GM12878 (cell line): ENCODE measurements at regions not wholly inside any gene's neighbourhood (a gene's known extent, or its start where the extent isn't known, plus 50 kb on each side); places are given as distances from the start of the nearest gene placed in this dataset.

Experiments
- ATAC-seq: fragments of 200-7000 bp; cut with Tn5 transposase; 3 replicates; pipeline ENCODE4 v1.9.1; 2020; ENCODE audit warnings: mild to moderate bottlenecking, moderate library complexity
- BruUV-seq: library from RNA; stranded (reverse); fragments of 400-500 nt; replicated peaks from 2 replicates; lab custom pipeline; 2021; lab: Mats Ljungman, UMichigan
- CTCF ChIA-PET: fragments of 300-600 bp; sonication (Branson Sonifier 250); formaldehyde crosslinking; extraction: SDS; loops from one replicate; lab custom pipeline; 2021; ENCODE audit warnings: inconsistent platforms; lab: Yijun Ruan, JAX
- POLR2A ChIA-PET: fragments of 350-600 bp; formaldehyde crosslinking; extraction: SDS; loops from one replicate; lab custom pipeline; 2021; ENCODE audit warnings: inconsistent platforms; lab: Charles Lee
- RAD21 ChIA-PET: fragments of 300-600 bp; sonication (Branson Sonifier 250); formaldehyde crosslinking; loops from one replicate; lab custom pipeline; 2023; ENCODE audit warnings: antibody characterized with exemption; ENCODE audit not compliant: unreplicated experiment; lab: Charles Lee
- SMC1A ChIA-PET: fragments of 300-600 bp; sonication (Branson Sonifier 250); formaldehyde crosslinking; loops from one replicate; lab custom pipeline; 2023; ENCODE audit not compliant: unreplicated experiment, uncharacterized antibody; lab: Charles Lee
- DNase-seq: peaks from one replicate; pipeline ENCODE4 v3.0.0-alpha.2; 2011; ENCODE audit warnings: low read depth, low spot score
- FAIRE-seq: peaks from 3 replicates; lab custom pipeline; 2011; peaks lifted over from hg19 to GRCh38; lab: Jason Lieb, UNC
- H2AFZ ChIP-seq: 2 replicates; pipeline ENCODE4 v1.6.0; 2011; ENCODE audit warnings: low read depth, low read length, control low read depth; ENCODE audit not compliant: control insufficient read depth
- H3K27ac ChIP-seq: 2 replicates; pipeline ENCODE4 v1.5.1; 2011; ENCODE audit warnings: control low read depth; ENCODE audit not compliant: control insufficient read depth, insufficient read depth
- H3K27me3 ChIP-seq, 2 experiments: replicated peaks in 1 of 2; 2 replicates each; pipeline versions ENCODE4 v1.6.0 to v1.6.1; 2011; ENCODE audit warnings: low read length in 1 of 2; ENCODE audit not compliant: control insufficient read depth in 2 of 2, insufficient read depth in 2 of 2
- H3K36me3 ChIP-seq, 2 experiments: 2 replicates each; pipeline ENCODE4 v1.5.1; 2011; ENCODE audit warnings: low read length in 1 of 2; ENCODE audit not compliant: control insufficient read depth in 2 of 2, insufficient read depth in 2 of 2
- H3K4me1 ChIP-seq: 2 replicates; pipeline ENCODE4 v1.6.1; 2011; ENCODE audit warnings: mild to moderate bottlenecking, low read length, moderate library complexity, mixed read lengths; ENCODE audit not compliant: control insufficient read depth, insufficient read depth
- H3K4me2 ChIP-seq: 2 replicates; pipeline ENCODE4 v1.6.0; 2011; ENCODE audit warnings: control low read depth; ENCODE audit not compliant: control insufficient read depth, insufficient read depth
- H3K4me3 ChIP-seq: fragments of 200-600 bp; sonication (generic); 2 replicates; pipeline ENCODE4 v1.5.1; 2016
- H3K79me2 ChIP-seq: 2 replicates; pipeline ENCODE4 v1.6.0; 2011; ENCODE audit warnings: low read length; ENCODE audit not compliant: control insufficient read depth, insufficient read depth
- H3K9ac ChIP-seq: 2 replicates; pipeline ENCODE4 v1.8.0; 2011; ENCODE audit warnings: low read length, control low read depth, mixed read lengths; ENCODE audit not compliant: control insufficient read depth, insufficient read depth
- H3K9me3 ChIP-seq: replicated peaks from 3 replicates; pipeline ENCODE4 v1.5.1; 2011; ENCODE audit warnings: mild to moderate bottlenecking, low read length; ENCODE audit not compliant: control insufficient read depth, insufficient read depth
- H4K20me1 ChIP-seq: 2 replicates; pipeline ENCODE4 v1.6.0; 2011; ENCODE audit not compliant: control insufficient read depth, insufficient read depth
- CEBPB ChIP-seq, 2 experiments: fragments of 150-350 bp in 1 of 2; IDR thresholded peaks; 2 replicates each; pipeline ENCODE4 v1.6.1; 2012 to 2014; ENCODE audit warnings: low read depth in 2 of 2, low read length in 2 of 2, borderline replicate concordance in 1 of 2, inconsistent platforms in 1 of 2
- CHD2 ChIP-seq: IDR thresholded peaks from 2 replicates; pipeline ENCODE4 v1.6.1; 2011; ENCODE audit warnings: low read depth, low read length, improper control_type of control experiment, borderline replicate concordance
- ESRRA ChIP-seq: IDR thresholded peaks from 2 replicates; pipeline ENCODE4 v1.6.1; 2012; ENCODE audit warnings: mild to moderate bottlenecking, low read length, improper control_type of control experiment
- ETV6 ChIP-seq, 2 experiments: fragments of 450-650 bp in 1 of 2; IDR thresholded peaks in 1 of 2; conservative IDR thresholded peaks in 1 of 2; 2 replicates each; pipeline ENCODE4 v1.6.1; 2014; ENCODE audit warnings: antibody characterized with exemption in 1 of 2, borderline replicate concordance in 1 of 2, low read depth in 1 of 2, mild to moderate bottlenecking in 1 of 2, moderate library complexity in 1 of 2
- FOXM1 ChIP-seq: IDR thresholded peaks from 2 replicates; pipeline ENCODE4 v1.6.1; 2012; ENCODE audit warnings: low read depth, mild to moderate bottlenecking, inconsistent platforms, low read length, moderate library complexity
- JUNB ChIP-seq: IDR thresholded peaks from 2 replicates; pipeline ENCODE4 v1.6.1; 2016; ENCODE audit warnings: antibody characterized with exemption, mild to moderate bottlenecking
- KDM1A ChIP-seq: fragments of 200-600 bp; sonication (generic); IDR thresholded peaks from 2 replicates; pipeline ENCODE4 v1.6.1; 2016; ENCODE audit warnings: borderline replicate concordance
- NR2C2 ChIP-seq: IDR thresholded peaks from 2 replicates; pipeline ENCODE4 v1.6.1; 2011; ENCODE audit warnings: borderline replicate concordance, low read depth; ENCODE audit not compliant: control insufficient read depth, insufficient read length
- RBBP5 ChIP-seq: fragments of 200-600 bp; sonication (generic); conservative IDR thresholded peaks from 2 replicates; pipeline ENCODE4 v1.6.1; 2016
- SMAD1 ChIP-seq: fragments of 450-650 bp; IDR thresholded peaks from 2 replicates; pipeline ENCODE4 v1.6.1; 2018; ENCODE audit warnings: mild to moderate bottlenecking, low read depth; ENCODE audit not compliant: partially characterized antibody
- SPI1 ChIP-seq: IDR thresholded peaks from 2 replicates; pipeline ENCODE4 v1.6.1; 2011; ENCODE audit warnings: low read depth, mild to moderate bottlenecking, low read length, moderate library complexity, borderline replicate concordance; ENCODE audit not compliant: insufficient read depth
- SUPT20H ChIP-seq: IDR thresholded peaks from 2 replicates; pipeline ENCODE4 v1.6.1; 2011; ENCODE audit warnings: low read depth, mild to moderate bottlenecking, low read length, moderate library complexity, borderline replicate concordance; ENCODE audit not compliant: control insufficient read depth
- YY1 ChIP-seq: IDR thresholded peaks from 2 replicates; pipeline ENCODE4 v1.6.1; 2011; ENCODE audit warnings: low read depth, mild to moderate bottlenecking, low read length
- ZNF217 ChIP-seq: fragments of 450-650 bp; IDR thresholded peaks from 2 replicates; pipeline ENCODE4 v1.6.1; 2017; ENCODE audit warnings: antibody characterized with exemption, mild to moderate bottlenecking
- WGBS: methylation state at CpG from one replicate; pipeline ENCODE4 v1.1.6; 2016; ENCODE audit warnings: low lambda C conversion rate; ENCODE audit not compliant: insufficient replicate concordance, insufficient coverage; ENCODE audit errors: missing lambda C conversion rate; 5-methylcytosine and 5-hydroxymethylcytosine counted together
- in situ Hi-C: fragments of 300-500 bp; cut with MboI; formaldehyde crosslinking; loops from 9 replicates; pipeline ENCODE4 v1.14.3; 2018; ENCODE audit warnings: mixed read lengths
- intact Hi-C: fragments of 100-400 bp; cut with micrococcal nuclease; formaldehyde crosslinking; loops from one replicate; pipeline ENCODE4 v1.14.2; 2022; ENCODE audit not compliant: unreplicated experiment
- TF ChIP-seq, protein P1 (sequence below): IDR thresholded peaks from 2 replicates; pipeline ENCODE4 v1.6.1; 2012; ENCODE audit warnings: mild to moderate bottlenecking, low read depth, low read length

DNA sequence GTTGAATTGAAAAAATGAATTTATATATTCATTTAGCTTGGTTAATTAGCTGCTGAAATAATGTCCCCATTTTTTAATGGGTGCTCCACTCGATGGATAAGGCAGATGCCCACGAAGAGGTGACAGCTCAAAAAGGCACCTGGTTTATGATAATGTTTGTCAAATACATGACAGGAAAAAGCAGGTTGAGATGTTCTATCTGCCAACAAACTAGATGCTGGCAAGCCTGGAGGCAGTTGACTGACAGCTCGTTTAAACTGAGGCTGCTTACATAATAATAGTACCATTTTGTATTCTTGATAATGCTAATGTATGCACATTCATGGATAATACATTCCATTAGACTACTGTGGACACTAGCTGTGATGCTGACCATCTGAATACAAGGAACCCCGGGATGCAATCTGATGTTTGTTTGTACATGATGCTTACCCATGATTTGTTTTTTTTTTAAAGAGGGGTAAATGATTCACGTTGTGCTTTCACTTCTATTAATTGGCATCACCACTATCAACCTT, 69.0 kb upstream of the GPR158 start:
- ChIA-PET SMC1A (interaction anchor here (0.7 to 1.5 kb wide), 2 partner anchors 8 to 483 kb away, joined by 3 to 4 read pairs; no protein-coding TSS in a partner anchor), RAD21 (no interaction called here), POLR2A (no interaction called here), CTCF (interaction anchor here (0.6 to 1.6 kb wide), 3 partner anchors 8 to 105 kb away, joined by 3 to 7 read pairs (median 3); no protein-coding TSS in a partner anchor)
- DNase-seq (no peak), ATAC-seq (no peak), FAIRE-seq (no peak)
- Histone ChIP-seq H3K4me2 (no peak overlapping the region), H3K4me1 (no peaks in the 10 kb centered on the region), H3K9me3 (no peaks in the 10 kb centered on the region), H3K4me3 (no peak overlapping the region), H3K79me2 (no peaks in the 10 kb centered on the region), H4K20me1 (no peaks in the 10 kb centered on the region), H3K36me3 (no peaks in the 10 kb centered on the region), H3K9ac (no peak overlapping the region), H3K27ac (no peak overlapping the region), H3K27me3 (no peaks in the 10 kb centered on the region; a peak in 1 of 4 replicates)
- intact Hi-C loops (no loop called here), in situ Hi-C loops (no loop called here)
- no TSS peak for BruUV-seq
- TF ChIP-seq NR2C2: no peak
- TF ChIP-seq, all 136 proteins: peak for 0
- H2AFZ ChIP-seq: no peak overlapping the region
- WGBS: 0% methylated on average over 5 of the region's 5 CpGs

DNA sequence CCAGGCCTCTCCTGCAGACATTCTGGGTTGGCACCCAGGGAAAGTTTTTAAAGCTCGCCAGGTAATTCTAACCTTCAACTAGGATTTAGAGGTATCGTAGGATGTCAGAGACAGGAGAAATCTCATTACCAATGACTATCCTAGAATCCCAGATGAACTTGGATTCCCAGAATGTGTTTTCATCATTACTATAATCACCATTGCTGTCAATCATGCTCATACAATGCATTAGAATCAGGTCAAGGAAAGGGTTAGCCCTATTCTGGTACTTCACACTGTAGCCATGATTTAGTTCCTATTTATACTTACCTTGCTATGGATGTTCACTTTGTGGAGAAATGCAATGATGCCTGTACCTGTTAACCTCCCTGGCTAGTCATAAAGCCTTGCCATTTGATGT, 67.0 kb upstream of the GPR158 start:
- ChIA-PET SMC1A (no interaction called here), POLR2A (no interaction called here), CTCF (no interaction called here), RAD21 (no interaction called here)
- no peak for ATAC-seq
- Histone ChIP-seq H3K9me3 (no peaks in the 10 kb centered on the region), H3K4me3 (no peak overlapping the region), H3K4me1 (no peaks in the 10 kb centered on the region), H3K27ac (no peak overlapping the region), H2AFZ (no peak overlapping the region), H3K27me3 (no peaks in the 10 kb centered on the region), H3K4me2 (no peak overlapping the region), H3K36me3 (no peaks in the 10 kb centered on the region), H3K9ac (no peak overlapping the region), H4K20me1 (no peaks in the 10 kb centered on the region), H3K79me2 (no peaks in the 10 kb centered on the region)
- intact Hi-C loops (no loop called here), in situ Hi-C loops (no loop called here)
- WGBS: 0% methylated on average over 2 of the region's 2 CpGs
- no peak for DNase-seq
- no peak for FAIRE-seq
- no TSS peak for BruUV-seq
- no peak for TF ChIP-seq RBBP5
- no peak for TF ChIP-seq SMAD1
- no peak for TF ChIP-seq KDM1A
- no peak for TF ChIP-seq ESRRA
- no peak for TF ChIP-seq FOXM1
- no peak for TF ChIP-seq ETV6 (conservative IDR thresholded peaks at IDR 0.05 in 1 of 2, IDR thresholded peaks at IDR 0.05 in 1 of 2; ENCODE audit: borderline replicate concordance in 1 of 2, low read depth in 1 of 2)
- TF ChIP-seq JUNB: no peak
- TF ChIP-seq SUPT20H: no peak
- no peak for TF ChIP-seq SPI1
- no peak for TF ChIP-seq ZNF217
- TF ChIP-seq, protein P1, sequence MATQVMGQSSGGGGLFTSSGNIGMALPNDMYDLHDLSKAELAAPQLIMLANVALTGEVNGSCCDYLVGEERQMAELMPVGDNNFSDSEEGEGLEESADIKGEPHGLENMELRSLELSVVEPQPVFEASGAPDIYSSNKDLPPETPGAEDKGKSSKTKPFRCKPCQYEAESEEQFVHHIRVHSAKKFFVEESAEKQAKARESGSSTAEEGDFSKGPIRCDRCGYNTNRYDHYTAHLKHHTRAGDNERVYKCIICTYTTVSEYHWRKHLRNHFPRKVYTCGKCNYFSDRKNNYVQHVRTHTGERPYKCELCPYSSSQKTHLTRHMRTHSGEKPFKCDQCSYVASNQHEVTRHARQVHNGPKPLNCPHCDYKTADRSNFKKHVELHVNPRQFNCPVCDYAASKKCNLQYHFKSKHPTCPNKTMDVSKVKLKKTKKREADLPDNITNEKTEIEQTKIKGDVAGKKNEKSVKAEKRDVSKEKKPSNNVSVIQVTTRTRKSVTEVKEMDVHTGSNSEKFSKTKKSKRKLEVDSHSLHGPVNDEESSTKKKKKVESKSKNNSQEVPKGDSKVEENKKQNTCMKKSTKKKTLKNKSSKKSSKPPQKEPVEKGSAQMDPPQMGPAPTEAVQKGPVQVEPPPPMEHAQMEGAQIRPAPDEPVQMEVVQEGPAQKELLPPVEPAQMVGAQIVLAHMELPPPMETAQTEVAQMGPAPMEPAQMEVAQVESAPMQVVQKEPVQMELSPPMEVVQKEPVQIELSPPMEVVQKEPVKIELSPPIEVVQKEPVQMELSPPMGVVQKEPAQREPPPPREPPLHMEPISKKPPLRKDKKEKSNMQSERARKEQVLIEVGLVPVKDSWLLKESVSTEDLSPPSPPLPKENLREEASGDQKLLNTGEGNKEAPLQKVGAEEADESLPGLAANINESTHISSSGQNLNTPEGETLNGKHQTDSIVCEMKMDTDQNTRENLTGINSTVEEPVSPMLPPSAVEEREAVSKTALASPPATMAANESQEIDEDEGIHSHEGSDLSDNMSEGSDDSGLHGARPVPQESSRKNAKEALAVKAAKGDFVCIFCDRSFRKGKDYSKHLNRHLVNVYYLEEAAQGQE: no peak
- TF ChIP-seq CHD2: no peak
- TF ChIP-seq CEBPB (IDR thresholded peaks at IDR 0.05; ENCODE audit: borderline replicate concordance in 1 of 2, low read depth in 2 of 2, low read length in 2 of 2): no peak
- no peak for TF ChIP-seq YY1
